ENCODE measurements at regions not wholly inside any gene's neighbourhood (a gene's known extent, or its start where the extent isn't known, plus 50 kb on each side); places are given as distances from the start of the nearest gene placed in this dataset.

GRCh38 chr1:162926906-162927305 is 65.9 kb upstream of the CCDC190 start:
- DNase-seq (no peak), ATAC-seq (peak in 1 of 4 donors; percentile 54)
- Histone ChIP-seq H3K27ac (no peak overlapping the region), H3K27me3 (ENCODE audit: insufficient read depth in 3 of 3, low read length in 2 of 3) (no peaks in the 10 kb centered on the region), H3K4me1 (peaks cover 14% of the 10 kb centered on the region), H3K4me3 (no peak overlapping the region), H3K9me3 (no peaks in the 10 kb centered on the region), H3K36me3 (ENCODE audit: insufficient read depth in 1 of 2, low read depth in 1 of 2) (no peaks in the 10 kb centered on the region)
- no peak for TF ChIP-seq CTCF (IDR thresholded peaks at IDR 0.05)
- intact Hi-C loops (cut with DNase I): no loop called here
- WGBS, 3 donors: 30 to 47% (median 34%) methylated on average over 3 of the region's 3 CpGs

- H3K9me3 ChIP-seq: no peaks in the 10 kb centered on the region
- peaks cover 17% of the 10 kb centered on the region for H3K4me1 ChIP-seq
- 79 to 85% (median 83%) methylated on average over 2 of the region's 2 CpGs for WGBS, 3 donors
- no peaks in the 10 kb centered on the region for H3K27me3 ChIP-seq (ENCODE audit: insufficient read depth in 3 of 3, low read length in 2 of 3)
- no peaks in the 10 kb centered on the region for H3K36me3 ChIP-seq (ENCODE audit: insufficient read depth in 1 of 2, low read depth in 1 of 2)
- DNase-seq (no peak), ATAC-seq (no peak)
- intact Hi-C loops (cut with DNase I): no loop called here
- H3K4me3 ChIP-seq: no peak overlapping the region
- H3K27ac ChIP-seq: no peak overlapping the region
- TF ChIP-seq CTCF (IDR thresholded peaks at IDR 0.05): no peak
Measured at GRCh38 chr1:162924179-162924578, 63.2 kb upstream of the CCDC190 start.

- TF ChIP-seq CTCF (IDR thresholded peaks at IDR 0.05): no peak
- no peaks in the 10 kb centered on the region for H3K36me3 ChIP-seq (ENCODE audit: insufficient read depth in 1 of 2, low read depth in 1 of 2)
- no peak for ATAC-seq
- H3K4me3 ChIP-seq: no peak overlapping the region
- 59 to 64% (median 63%) methylated on average over 2 of the region's 2 CpGs for WGBS, 3 donors
- intact Hi-C loops (cut with DNase I): no loop called here
- H3K4me1 ChIP-seq: peaks cover 17% of the 10 kb centered on the region
- H3K27ac ChIP-seq: no peak overlapping the region
- DNase-seq: no peak
- H3K27me3 ChIP-seq (ENCODE audit: insufficient read depth in 3 of 3, low read length in 2 of 3): no peaks in the 10 kb centered on the region
- no peaks in the 10 kb centered on the region for H3K9me3 ChIP-seq
Measured at GRCh38 chr1:162922201-162922600, 61.2 kb upstream of the CCDC190 start.

GRCh38 chr1:162921311-162921710 is 60.3 kb upstream of the CCDC190 start:
- Histone ChIP-seq H3K9me3 (no peaks in the 10 kb centered on the region), H3K36me3 (ENCODE audit: insufficient read depth in 1 of 2, low read depth in 1 of 2) (no peaks in the 10 kb centered on the region), H3K4me3 (no peak overlapping the region), H3K4me1 (peaks cover 17% of the 10 kb centered on the region), H3K27ac (peak overlapping the region; percentile 16), H3K27me3 (ENCODE audit: insufficient read depth in 3 of 3, low read length in 2 of 3) (no peaks in the 10 kb centered on the region)
- intact Hi-C loops (cut with DNase I): no loop called here
- 22 to 37% (median 27%) methylated on average over 3 of the region's 3 CpGs for WGBS, 3 donors
- ATAC-seq (peak in 3 of 4 donors; percentile 69 to 81 (median 73)), DNase-seq (no peak)
- TF ChIP-seq CTCF (IDR thresholded peaks at IDR 0.05): no peak

- no peaks in the 10 kb centered on the region for H3K9me3 ChIP-seq
- no peak overlapping the region for H3K4me3 ChIP-seq
- H3K36me3 ChIP-seq (ENCODE audit: insufficient read depth in 1 of 2, low read depth in 1 of 2): no peaks in the 10 kb centered on the region
- ATAC-seq (no peak), DNase-seq (no peak)
- WGBS, 3 donors: 79 to 82% (median 82%) methylated on average over 6 of the region's 6 CpGs
- H3K27ac ChIP-seq: no peak overlapping the region
- no peak for TF ChIP-seq CTCF (IDR thresholded peaks at IDR 0.05)
- H3K27me3 ChIP-seq (ENCODE audit: insufficient read depth in 3 of 3, low read length in 2 of 3): no peaks in the 10 kb centered on the region
- intact Hi-C loops (cut with DNase I): no loop called here
- peaks cover 17% of the 10 kb centered on the region for H3K4me1 ChIP-seq
Measured at GRCh38 chr1:162919034-162919433, 58.1 kb upstream of the CCDC190 start.

Measured in psoas muscle (tissue), 7 donors.